Ishikawa (cell line): ENCODE measurements at regions not wholly inside any gene's neighbourhood (a gene's known extent, or its start where the extent isn't known, plus 50 kb on each side); places are given as distances from the start of the nearest gene placed in this dataset.

Source experiments
- CEBPB ChIP-seq: IDR thresholded peaks from 2 replicates; pipeline ENCODE4 v1.6.1; 2012
- EGR1 ChIP-seq: IDR thresholded peaks from 2 replicates; pipeline ENCODE4 v1.6.1; 2012
- EP300 ChIP-seq: IDR thresholded peaks from 2 replicates; pipeline ENCODE4 v1.6.1; 2012; ENCODE audit warnings: borderline replicate concordance
- FOXM1 ChIP-seq: IDR thresholded peaks from 2 replicates; pipeline ENCODE4 v1.6.1; 2012; ENCODE audit warnings: low read depth, borderline replicate concordance
- MAX ChIP-seq: IDR thresholded peaks from 2 replicates; pipeline ENCODE4 v1.6.1; 2012
- NFIC ChIP-seq: IDR thresholded peaks from 2 replicates; pipeline ENCODE4 v1.6.1; 2012
- RAD21 ChIP-seq: IDR thresholded peaks from 2 replicates; pipeline ENCODE4 v1.6.1; 2012; ENCODE audit warnings: low read depth
- USF1 ChIP-seq: IDR thresholded peaks from 2 replicates; pipeline ENCODE4 v1.6.1; 2012

- TF ChIP-seq RAD21 (no peak), EP300 (no peak), USF1 (no peak), MAX (no peak), FOXM1 (no peak), CEBPB (no peak), NFIC (no peak), EGR1 (no peak)
Observed at GRCh38 chr18:61643884-61644647, 248.7 kb downstream of the RNF152 start.
